ENCODE measurements at regions not wholly inside any gene's neighbourhood (a gene's known extent, or its start where the extent isn't known, plus 50 kb on each side); places are given as distances from the start of the nearest gene placed in this dataset.

DNA sequence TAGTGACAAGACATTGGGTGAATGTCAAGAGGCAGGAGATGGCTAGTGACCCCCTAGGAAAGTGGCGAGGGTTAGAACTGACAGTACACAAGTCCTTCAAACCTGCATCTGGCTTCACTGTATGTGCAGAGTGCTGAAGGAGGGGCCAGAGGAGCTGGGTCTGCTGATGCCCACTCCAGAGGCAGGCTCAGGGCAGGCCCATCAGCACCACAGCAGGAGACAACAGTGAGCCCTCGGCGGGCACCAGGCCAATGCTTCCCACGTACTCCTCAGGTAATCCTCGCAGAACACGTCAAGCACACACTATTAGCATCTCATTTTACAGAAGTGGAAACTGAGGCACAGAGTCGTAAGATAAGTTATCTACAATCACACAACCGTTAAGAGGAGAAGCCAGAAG is 76.1 kb upstream of the SH3PXD2B start:
- Mint-ChIP-seq H3K27ac (ENCODE audit: unreplicated experiment) (no peak overlapping the region), H3K27me3 (ENCODE audit: unreplicated experiment) (peaks cover 4% of the 10 kb centered on the region), H3K9me3 (ENCODE audit: unreplicated experiment) (no peaks in the 10 kb centered on the region), H3K36me3 (ENCODE audit: low read depth, unreplicated experiment) (no peaks in the 10 kb centered on the region), H3K4me3 (ENCODE audit: unreplicated experiment) (no peak overlapping the region), H3K4me1 (ENCODE audit: unreplicated experiment) (peaks cover 8% of the 10 kb centered on the region)
- TF ChIP-seq, protein P1, sequence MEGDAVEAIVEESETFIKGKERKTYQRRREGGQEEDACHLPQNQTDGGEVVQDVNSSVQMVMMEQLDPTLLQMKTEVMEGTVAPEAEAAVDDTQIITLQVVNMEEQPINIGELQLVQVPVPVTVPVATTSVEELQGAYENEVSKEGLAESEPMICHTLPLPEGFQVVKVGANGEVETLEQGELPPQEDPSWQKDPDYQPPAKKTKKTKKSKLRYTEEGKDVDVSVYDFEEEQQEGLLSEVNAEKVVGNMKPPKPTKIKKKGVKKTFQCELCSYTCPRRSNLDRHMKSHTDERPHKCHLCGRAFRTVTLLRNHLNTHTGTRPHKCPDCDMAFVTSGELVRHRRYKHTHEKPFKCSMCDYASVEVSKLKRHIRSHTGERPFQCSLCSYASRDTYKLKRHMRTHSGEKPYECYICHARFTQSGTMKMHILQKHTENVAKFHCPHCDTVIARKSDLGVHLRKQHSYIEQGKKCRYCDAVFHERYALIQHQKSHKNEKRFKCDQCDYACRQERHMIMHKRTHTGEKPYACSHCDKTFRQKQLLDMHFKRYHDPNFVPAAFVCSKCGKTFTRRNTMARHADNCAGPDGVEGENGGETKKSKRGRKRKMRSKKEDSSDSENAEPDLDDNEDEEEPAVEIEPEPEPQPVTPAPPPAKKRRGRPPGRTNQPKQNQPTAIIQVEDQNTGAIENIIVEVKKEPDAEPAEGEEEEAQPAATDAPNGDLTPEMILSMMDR (IDR thresholded peaks at IDR 0.05; ENCODE audit: unreplicated experiment), result no peak
- no peak for DNase-seq (ENCODE audit: low spot score)

GRCh38 chr5:172529896-172530295 is 75.6 kb upstream of the SH3PXD2B start:
- H3K36me3 Mint-ChIP-seq (ENCODE audit: low read depth, unreplicated experiment), result no peaks in the 10 kb centered on the region
- TF ChIP-seq, protein P1 (IDR thresholded peaks at IDR 0.05; ENCODE audit: unreplicated experiment), result no peak
- H3K27ac Mint-ChIP-seq (ENCODE audit: unreplicated experiment), result no peak overlapping the region
- H3K9me3 Mint-ChIP-seq (ENCODE audit: unreplicated experiment), result no peaks in the 10 kb centered on the region
- DNase-seq (ENCODE audit: low spot score), result no peak
- H3K4me1 Mint-ChIP-seq (ENCODE audit: unreplicated experiment), result peaks cover 8% of the 10 kb centered on the region
- H3K4me3 Mint-ChIP-seq (ENCODE audit: unreplicated experiment), result no peak overlapping the region
- peaks cover 4% of the 10 kb centered on the region for H3K27me3 Mint-ChIP-seq (ENCODE audit: unreplicated experiment)

GRCh38 chr5:172528440-172528839 is 74.1 kb upstream of the SH3PXD2B start:
- no peaks in the 10 kb centered on the region for H3K36me3 Mint-ChIP-seq (ENCODE audit: low read depth, unreplicated experiment)
- TF ChIP-seq, protein P1 (IDR thresholded peaks at IDR 0.05; ENCODE audit: unreplicated experiment), result no peak
- H3K27me3 Mint-ChIP-seq (ENCODE audit: unreplicated experiment), result peaks cover 6% of the 10 kb centered on the region
- peaks cover 8% of the 10 kb centered on the region for H3K4me1 Mint-ChIP-seq (ENCODE audit: unreplicated experiment)
- no peaks in the 10 kb centered on the region for H3K9me3 Mint-ChIP-seq (ENCODE audit: unreplicated experiment)
- no peak overlapping the region for H3K27ac Mint-ChIP-seq (ENCODE audit: unreplicated experiment)
- no peak overlapping the region for H3K4me3 Mint-ChIP-seq (ENCODE audit: unreplicated experiment)
- no peak for DNase-seq (ENCODE audit: low spot score)

DNA sequence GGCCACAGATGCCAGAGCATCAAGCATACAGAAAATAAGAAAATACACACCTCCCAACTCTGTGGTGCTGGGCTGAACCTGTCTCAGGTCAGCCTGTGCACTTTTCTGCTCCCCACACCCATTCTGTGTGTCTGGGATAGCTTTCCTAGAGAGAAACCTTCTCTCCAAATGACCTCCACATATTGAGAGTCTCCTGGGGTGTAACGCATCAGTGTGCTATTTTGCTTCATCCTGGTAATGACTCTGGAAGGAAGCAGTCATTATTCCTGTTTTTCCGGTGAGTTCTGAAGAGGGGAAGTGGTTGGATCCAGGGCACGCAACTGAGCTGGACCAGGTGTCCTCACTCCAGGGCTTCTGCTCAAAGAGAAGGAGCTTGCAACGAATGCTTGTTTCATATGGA is 73.2 kb upstream of the SH3PXD2B start:
- no peaks in the 10 kb centered on the region for H3K9me3 Mint-ChIP-seq (ENCODE audit: unreplicated experiment)
- H3K36me3 Mint-ChIP-seq (ENCODE audit: low read depth, unreplicated experiment), result no peaks in the 10 kb centered on the region
- peaks cover 8% of the 10 kb centered on the region for H3K4me1 Mint-ChIP-seq (ENCODE audit: unreplicated experiment)
- TF ChIP-seq, protein P1 (IDR thresholded peaks at IDR 0.05; ENCODE audit: unreplicated experiment), result no peak
- no peak overlapping the region for H3K27ac Mint-ChIP-seq (ENCODE audit: unreplicated experiment)
- DNase-seq (ENCODE audit: low spot score), result no peak
- peaks cover 6% of the 10 kb centered on the region for H3K27me3 Mint-ChIP-seq (ENCODE audit: unreplicated experiment)
- no peak overlapping the region for H3K4me3 Mint-ChIP-seq (ENCODE audit: unreplicated experiment)

- H3K27me3 Mint-ChIP-seq (ENCODE audit: unreplicated experiment), result peaks cover 4% of the 10 kb centered on the region
- no peak overlapping the region for H3K4me3 Mint-ChIP-seq (ENCODE audit: unreplicated experiment)
- H3K4me1 Mint-ChIP-seq (ENCODE audit: unreplicated experiment), result peaks cover 8% of the 10 kb centered on the region
- DNase-seq (ENCODE audit: low spot score), result no peak
- no peak overlapping the region for H3K27ac Mint-ChIP-seq (ENCODE audit: unreplicated experiment)
- peaks cover 3% of the 10 kb centered on the region for H3K9me3 Mint-ChIP-seq (ENCODE audit: unreplicated experiment)
- no peaks in the 10 kb centered on the region for H3K36me3 Mint-ChIP-seq (ENCODE audit: low read depth, unreplicated experiment)
- TF ChIP-seq, protein P1 (IDR thresholded peaks at IDR 0.05; ENCODE audit: unreplicated experiment), result no peak
Observed at GRCh38 chr5:172525996-172526360, 71.7 kb upstream of the SH3PXD2B start.
